ENCODE measurements at regions not wholly inside any gene's neighbourhood (a gene's known extent, or its start where the extent isn't known, plus 50 kb on each side); places are given as distances from the start of the nearest gene placed in this dataset.

DNA sequence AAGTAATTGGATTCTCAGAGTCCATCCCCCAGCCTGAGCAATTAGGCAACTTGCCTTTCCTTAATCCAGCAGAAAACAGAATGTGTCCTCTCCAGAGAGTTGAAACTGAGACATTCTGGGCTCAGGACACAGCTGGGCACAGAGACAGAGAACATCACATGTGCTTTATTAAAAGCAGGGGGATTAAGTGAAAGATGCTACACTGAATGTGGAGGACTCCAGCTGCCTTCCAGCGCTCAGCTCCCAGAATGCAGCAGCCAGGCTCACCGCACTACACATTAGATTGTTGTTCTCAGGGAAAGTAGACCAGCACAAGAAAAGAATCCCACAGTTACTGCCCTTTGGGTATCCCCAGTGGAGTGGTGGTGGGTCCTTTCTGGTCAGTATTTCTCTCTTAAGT is 141.6 kb upstream of the IL12B start:
- H3K4me3 ChIP-seq (ENCODE audit: low read depth, low read length) = no peak overlapping the region
- DNase-seq (ENCODE audit: low read depth) = no peak
- TF ChIP-seq, protein P1, sequence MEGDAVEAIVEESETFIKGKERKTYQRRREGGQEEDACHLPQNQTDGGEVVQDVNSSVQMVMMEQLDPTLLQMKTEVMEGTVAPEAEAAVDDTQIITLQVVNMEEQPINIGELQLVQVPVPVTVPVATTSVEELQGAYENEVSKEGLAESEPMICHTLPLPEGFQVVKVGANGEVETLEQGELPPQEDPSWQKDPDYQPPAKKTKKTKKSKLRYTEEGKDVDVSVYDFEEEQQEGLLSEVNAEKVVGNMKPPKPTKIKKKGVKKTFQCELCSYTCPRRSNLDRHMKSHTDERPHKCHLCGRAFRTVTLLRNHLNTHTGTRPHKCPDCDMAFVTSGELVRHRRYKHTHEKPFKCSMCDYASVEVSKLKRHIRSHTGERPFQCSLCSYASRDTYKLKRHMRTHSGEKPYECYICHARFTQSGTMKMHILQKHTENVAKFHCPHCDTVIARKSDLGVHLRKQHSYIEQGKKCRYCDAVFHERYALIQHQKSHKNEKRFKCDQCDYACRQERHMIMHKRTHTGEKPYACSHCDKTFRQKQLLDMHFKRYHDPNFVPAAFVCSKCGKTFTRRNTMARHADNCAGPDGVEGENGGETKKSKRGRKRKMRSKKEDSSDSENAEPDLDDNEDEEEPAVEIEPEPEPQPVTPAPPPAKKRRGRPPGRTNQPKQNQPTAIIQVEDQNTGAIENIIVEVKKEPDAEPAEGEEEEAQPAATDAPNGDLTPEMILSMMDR (conservative IDR thresholded peaks at IDR 0.05; ENCODE audit: low read depth, low read length) = no peak

DNA sequence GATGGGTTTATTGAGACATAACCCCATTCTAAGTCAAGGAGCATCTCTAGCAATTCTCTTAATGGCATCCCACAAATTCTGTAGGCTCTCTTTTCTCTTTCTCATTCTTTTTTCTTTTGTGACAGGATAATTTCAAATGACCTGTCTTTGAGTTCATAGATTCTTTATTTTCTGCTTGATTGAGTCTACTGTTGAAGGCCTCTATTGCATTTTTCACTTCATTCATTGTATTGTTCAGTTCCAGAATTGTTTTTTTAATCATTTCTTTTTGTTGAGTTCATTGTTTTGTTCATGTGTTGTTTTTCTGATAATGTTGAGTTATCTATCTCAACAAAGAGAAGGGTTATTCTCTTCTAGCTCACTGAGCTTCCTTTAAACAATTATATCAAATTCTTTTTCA is 144.7 kb upstream of the IL12B start:
- H3K4me3 ChIP-seq (ENCODE audit: low read depth, low read length) = no peak overlapping the region
- TF ChIP-seq, protein P1 (conservative IDR thresholded peaks at IDR 0.05; ENCODE audit: low read depth, low read length) = no peak
- no peak for DNase-seq (ENCODE audit: low read depth)

GRCh38 chr5:159478950-159479349 is 148.7 kb upstream of the IL12B start:
- TF ChIP-seq, protein P1 (conservative IDR thresholded peaks at IDR 0.05; ENCODE audit: low read depth, low read length) = no peak

GRCh38 chr5:159480849-159481248 is 150.6 kb upstream of the IL12B start:
- TF ChIP-seq, protein P1 (conservative IDR thresholded peaks at IDR 0.05; ENCODE audit: low read depth, low read length) = no peak
- H3K4me3 ChIP-seq (ENCODE audit: low read depth, low read length) = no peak overlapping the region
- DNase-seq (ENCODE audit: low read depth) = no peak

More at GRCh38 chr5:159478950-159479349, 148.7 kb upstream of the IL12B start:
- H3K4me3 ChIP-seq (ENCODE audit: low read depth, low read length) = no peak overlapping the region
- no peak for DNase-seq (ENCODE audit: low read depth)

- TF ChIP-seq, protein P1 (conservative IDR thresholded peaks at IDR 0.05; ENCODE audit: low read depth, low read length) = no peak
- no peak overlapping the region for H3K4me3 ChIP-seq (ENCODE audit: low read depth, low read length)
- DNase-seq (ENCODE audit: low read depth) = no peak
These were observed 151.5 kb upstream of the IL12B start for GRCh38 chr5:159481751-159482150.

DNA sequence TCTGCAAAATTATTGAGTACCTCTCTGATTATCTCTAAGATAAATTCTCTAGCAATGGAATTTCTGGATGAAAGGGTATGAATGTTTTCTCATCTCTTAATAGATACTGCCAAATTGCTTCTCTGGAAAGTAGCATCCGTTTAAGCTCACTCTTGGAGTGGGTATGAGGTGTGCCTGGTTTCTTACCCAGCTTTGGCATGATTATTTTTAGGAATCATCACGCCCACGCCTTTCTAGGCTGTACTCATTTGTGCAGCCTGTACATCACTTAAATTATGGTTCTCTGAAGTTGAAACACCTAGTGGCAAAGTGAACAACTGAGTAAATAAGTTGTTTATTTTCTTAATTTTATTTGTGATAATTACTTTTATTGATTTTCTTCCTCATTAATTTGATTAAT is 156.5 kb upstream of the IL12B start:
- TF ChIP-seq, protein P1 (conservative IDR thresholded peaks at IDR 0.05; ENCODE audit: low read depth, low read length) = no peak
- DNase-seq (ENCODE audit: low read depth) = no peak
- H3K4me3 ChIP-seq (ENCODE audit: low read depth, low read length) = no peak overlapping the region

- H3K4me3 ChIP-seq (ENCODE audit: low read depth, low read length) = no peak overlapping the region
- TF ChIP-seq, protein P1 (conservative IDR thresholded peaks at IDR 0.05; ENCODE audit: low read depth, low read length) = no peak
- DNase-seq (ENCODE audit: low read depth) = no peak
These were observed 158.2 kb upstream of the IL12B start for GRCh38 chr5:159488516-159488915.
